GM23338 (cell line): ENCODE measurements at regions not wholly inside any gene's neighbourhood (a gene's known extent, or its start where the extent isn't known, plus 50 kb on each side); places are given as distances from the start of the nearest gene placed in this dataset.

Source experiments
- ATAC-seq: fragments of 200-7000 bp; cut with Tn5 transposase; 3 replicates; pipeline ENCODE4 v1.9.1; 2020
- DNase-seq: peaks from one replicate; pipeline ENCODE4 v3.0.0-alpha.2; 2015; ENCODE audit warnings: low spot score
- H2AFZ ChIP-seq: fragments of 200-600 bp; sonication (generic); 2 replicates; pipeline ENCODE4 v1.8.0; 2016; ENCODE audit warnings: antibody characterized with exemption, mild to moderate bottlenecking, moderate library complexity
- H3F3A ChIP-seq: fragments of 200-600 bp; sonication (generic); replicated peaks from 2 replicates; pipeline ENCODE4 v1.8.0; 2017; ENCODE audit warnings: antibody characterized with exemption, mixed run types, low read depth
- H3K27ac ChIP-seq: fragments of 200-600 bp; sonication (generic); 2 replicates; pipeline ENCODE4 v1.6.1; 2016; ENCODE audit warnings: low read depth
- H3K27me3 ChIP-seq: fragments of 200-600 bp; sonication (generic); 2 replicates; pipeline ENCODE4 v1.8.0; 2016; ENCODE audit warnings: mild to moderate bottlenecking, mixed run types, moderate library complexity; ENCODE audit not compliant: insufficient read depth
- H3K36me3 ChIP-seq: fragments of 200-600 bp; sonication (generic); 2 replicates; pipeline ENCODE4 v1.8.0; 2016; ENCODE audit warnings: mild to moderate bottlenecking; ENCODE audit not compliant: insufficient read depth
- H3K4me1 ChIP-seq: fragments of 200-600 bp; sonication (generic); 2 replicates; pipeline ENCODE4 v1.8.0; 2016; ENCODE audit warnings: mild to moderate bottlenecking, moderate library complexity; ENCODE audit not compliant: insufficient read depth
- H3K4me2 ChIP-seq: fragments of 200-600 bp; sonication (generic); 2 replicates; pipeline ENCODE4 v1.7.1; 2017; ENCODE audit warnings: mixed run types
- H3K4me3 ChIP-seq: fragments of 200-600 bp; sonication (generic); 2 replicates; pipeline ENCODE4 v1.6.1; 2016; ENCODE audit warnings: mixed run types
- H3K79me2 ChIP-seq: fragments of 200-600 bp; sonication (generic); replicated peaks from 2 replicates; pipeline ENCODE4 v1.8.0; 2017; ENCODE audit warnings: mild to moderate bottlenecking; ENCODE audit not compliant: insufficient read depth
- H3K9me2 ChIP-seq: fragments of 200-600 bp; sonication (generic); 2 replicates; pipeline ENCODE4 v1.8.0; 2017; ENCODE audit not compliant: insufficient read depth
- H4K20me1 ChIP-seq: fragments of 200-600 bp; sonication (generic); replicated peaks from 2 replicates; pipeline ENCODE4 v1.8.0; 2017; ENCODE audit warnings: mild to moderate bottlenecking; ENCODE audit not compliant: insufficient read depth
- H3K27ac Mint-ChIP-seq: 2 replicates; pipeline ENCODE4 v1.8.0; 2020; ENCODE audit warnings: inconsistent platforms, mild to moderate bottlenecking, moderate library complexity, mixed read lengths
- H3K27me3 Mint-ChIP-seq: 3 replicates; pipeline ENCODE4 v1.8.0; 2022; ENCODE audit warnings: low read depth, mild to moderate bottlenecking, moderate library complexity, mixed read lengths, inconsistent platforms; ENCODE audit not compliant: insufficient read depth, poor library complexity
- H3K36me3 Mint-ChIP-seq: 3 replicates; pipeline ENCODE4 v1.8.0; 2021; ENCODE audit warnings: low read depth, mild to moderate bottlenecking, inconsistent platforms, moderate library complexity, mixed read lengths
- H3K4me1 Mint-ChIP-seq: 3 replicates; pipeline ENCODE4 v1.8.0; 2020; ENCODE audit warnings: mild to moderate bottlenecking, inconsistent platforms, mixed read lengths
- H3K4me3 Mint-ChIP-seq: 3 replicates; pipeline ENCODE4 v1.8.0; 2021; ENCODE audit warnings: moderate library complexity, mild to moderate bottlenecking, inconsistent platforms, mixed read lengths
- H3K9me3 Mint-ChIP-seq: 3 replicates; pipeline ENCODE4 v1.8.0; 2020; ENCODE audit warnings: moderate library complexity, mild to moderate bottlenecking, inconsistent platforms, mixed read lengths
- CREB1 ChIP-seq: fragments of 250-450 bp; sonication (Bioruptor Pico); IDR thresholded peaks from 2 replicates; pipeline ENCODE4 v1.5.0; 2020; ENCODE audit warnings: low read depth, mild to moderate bottlenecking, moderate library complexity
- EZH2phosphoT487 ChIP-seq: fragments of 200-600 bp; sonication (generic); IDR thresholded peaks from one replicate; pipeline ENCODE4 v1.8.1; 2018; ENCODE audit warnings: antibody characterized with exemption; ENCODE audit not compliant: unreplicated experiment
- POLR2AphosphoS5 ChIP-seq: IDR thresholded peaks from 2 replicates; pipeline ENCODE4 v1.6.1; 2016; ENCODE audit warnings: antibody characterized with exemption, low read depth
- REST ChIP-seq: IDR thresholded peaks from one replicate; pipeline ENCODE4 v1.6.1; 2018; ENCODE audit warnings: antibody characterized with exemption; ENCODE audit not compliant: unreplicated experiment
- STAT1 ChIP-seq: IDR thresholded peaks from one replicate; pipeline ENCODE4 v1.6.1; 2016; ENCODE audit warnings: antibody characterized with exemption; ENCODE audit not compliant: unreplicated experiment
- ZNF114 ChIP-seq: fragments of 250-450 bp; sonication (Bioruptor Pico); IDR thresholded peaks from 2 replicates; pipeline ENCODE4 v1.5.0; 2020; ENCODE audit warnings: mild to moderate bottlenecking, moderate library complexity
- ZNF331 ChIP-seq: fragments of 250-450 bp; sonication (Bioruptor Pico); IDR thresholded peaks from 2 replicates; pipeline ENCODE4 v1.5.0; 2020; ENCODE audit warnings: low read depth, mild to moderate bottlenecking, moderate library complexity
- ZNF462 ChIP-seq: fragments of 250-450 bp; sonication (Bioruptor Pico); IDR thresholded peaks from 2 replicates; pipeline ENCODE4 v1.5.0; 2020; ENCODE audit warnings: mild to moderate bottlenecking, moderate library complexity
- TF ChIP-seq, protein P1 (sequence below), 2 experiments: fragments of 200-600 bp in 1 of 2; sonication (generic) in 1 of 2; conservative IDR thresholded peaks; 2 replicates each; pipeline versions ENCODE4 v1.5.1 to v1.6.1; 2016 to 2017; ENCODE audit warnings: antibody characterized with exemption in 2 of 2, low read depth in 2 of 2, mild to moderate bottlenecking in 2 of 2, moderate library complexity in 1 of 2
- TF ChIP-seq, protein P2 (sequence below): IDR thresholded peaks from 2 replicates; pipeline ENCODE4 v1.6.1; 2016; ENCODE audit warnings: antibody characterized with exemption

DNA sequence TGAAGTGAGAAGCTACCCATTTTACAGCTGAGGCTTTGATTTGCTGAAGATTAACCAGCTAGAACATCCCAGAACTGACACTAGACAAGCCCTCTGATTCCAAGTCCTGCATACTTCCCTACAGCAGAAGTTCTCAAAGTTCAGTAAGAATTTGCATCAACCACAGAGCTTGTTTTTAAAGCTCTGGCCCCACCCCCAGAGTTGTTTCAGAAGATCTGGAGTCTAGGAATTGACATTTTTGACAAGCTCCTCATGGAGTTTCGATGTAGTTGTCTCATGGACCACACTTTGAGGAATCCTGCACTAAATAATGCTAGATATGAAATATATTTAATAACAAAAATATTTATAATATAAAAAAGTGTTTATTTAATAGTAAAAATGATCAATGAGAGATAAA lies 120.3 kb upstream of the ADAMTS18 start:
- Histone ChIP-seq H2AFZ (no peak overlapping the region), H3K9me2 (no peaks in the 10 kb centered on the region), H3K27me3 (no peaks in the 10 kb centered on the region), H3K4me2 (no peak overlapping the region), H3K36me3 (no peaks in the 10 kb centered on the region), H3K4me3 (no peak overlapping the region), H3F3A (no peaks in the 10 kb centered on the region), H3K27ac (no peak overlapping the region), H4K20me1 (no peaks in the 10 kb centered on the region), H3K79me2 (no peaks in the 10 kb centered on the region), H3K4me1 (no peaks in the 10 kb centered on the region)
- H3K27ac Mint-ChIP-seq = no peak overlapping the region
- peaks cover 8% of the 10 kb centered on the region for H3K4me1 Mint-ChIP-seq
- H3K9me3 Mint-ChIP-seq = no peaks in the 10 kb centered on the region
- DNase-seq = no peak
- H3K36me3 Mint-ChIP-seq = no peaks in the 10 kb centered on the region
- no peak overlapping the region for H3K4me3 Mint-ChIP-seq
- H3K27me3 Mint-ChIP-seq = no peaks in the 10 kb centered on the region
- no peak for ATAC-seq
- TF ChIP-seq EZH2phosphoT487 (no peak), ZNF114 (CRISPR knock-in tag) (no peak), POLR2AphosphoS5 (no peak)

DNA sequence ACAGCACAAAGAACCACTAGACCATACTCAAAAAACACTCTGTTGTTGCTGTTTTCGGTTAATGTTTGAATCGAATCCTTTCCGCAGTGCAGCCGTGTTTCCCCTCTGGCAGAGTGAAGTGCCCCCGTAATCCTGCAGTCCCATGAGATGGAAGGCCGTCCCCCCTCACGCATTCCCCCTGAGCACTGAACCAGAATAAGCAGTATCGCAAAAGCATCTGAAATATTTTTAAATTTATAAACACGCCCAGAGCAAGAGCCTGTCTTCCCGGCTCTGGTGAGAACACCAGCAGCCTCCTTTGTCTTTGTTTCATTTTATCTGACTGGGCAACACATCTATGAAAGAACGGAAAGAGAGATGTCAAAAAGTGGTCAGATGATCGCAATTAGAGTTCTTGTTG lies 121.0 kb upstream of the ADAMTS18 start:
- H3K36me3 Mint-ChIP-seq = no peaks in the 10 kb centered on the region
- Histone ChIP-seq H3K79me2 (no peaks in the 10 kb centered on the region), H4K20me1 (no peaks in the 10 kb centered on the region), H3K4me2 (no peak overlapping the region), H3K36me3 (no peaks in the 10 kb centered on the region), H2AFZ (no peak overlapping the region; the same call in 1 of the 2 replicates), H3K4me3 (no peak overlapping the region), H3K4me1 (no peaks in the 10 kb centered on the region), H3K27me3 (no peaks in the 10 kb centered on the region), H3F3A (no peaks in the 10 kb centered on the region), H3K27ac (no peak overlapping the region), H3K9me2 (no peaks in the 10 kb centered on the region)
- H3K9me3 Mint-ChIP-seq = no peaks in the 10 kb centered on the region
- ATAC-seq (no peak), DNase-seq (no peak)
- H3K4me1 Mint-ChIP-seq = peaks cover 8% of the 10 kb centered on the region
- no peak overlapping the region for H3K4me3 Mint-ChIP-seq
- no peaks in the 10 kb centered on the region for H3K27me3 Mint-ChIP-seq
- no peak overlapping the region for H3K27ac Mint-ChIP-seq
- TF ChIP-seq STAT1 (no peak), EZH2phosphoT487 (no peak), REST (no peak), ZNF331 (no peak), ZNF462 (CRISPR knock-in tag) (no peak), POLR2AphosphoS5 (no peak), ZNF114 (CRISPR knock-in tag) (no peak), CREB1 (CRISPR knock-in tag) (no peak)
- TF ChIP-seq, protein P1, sequence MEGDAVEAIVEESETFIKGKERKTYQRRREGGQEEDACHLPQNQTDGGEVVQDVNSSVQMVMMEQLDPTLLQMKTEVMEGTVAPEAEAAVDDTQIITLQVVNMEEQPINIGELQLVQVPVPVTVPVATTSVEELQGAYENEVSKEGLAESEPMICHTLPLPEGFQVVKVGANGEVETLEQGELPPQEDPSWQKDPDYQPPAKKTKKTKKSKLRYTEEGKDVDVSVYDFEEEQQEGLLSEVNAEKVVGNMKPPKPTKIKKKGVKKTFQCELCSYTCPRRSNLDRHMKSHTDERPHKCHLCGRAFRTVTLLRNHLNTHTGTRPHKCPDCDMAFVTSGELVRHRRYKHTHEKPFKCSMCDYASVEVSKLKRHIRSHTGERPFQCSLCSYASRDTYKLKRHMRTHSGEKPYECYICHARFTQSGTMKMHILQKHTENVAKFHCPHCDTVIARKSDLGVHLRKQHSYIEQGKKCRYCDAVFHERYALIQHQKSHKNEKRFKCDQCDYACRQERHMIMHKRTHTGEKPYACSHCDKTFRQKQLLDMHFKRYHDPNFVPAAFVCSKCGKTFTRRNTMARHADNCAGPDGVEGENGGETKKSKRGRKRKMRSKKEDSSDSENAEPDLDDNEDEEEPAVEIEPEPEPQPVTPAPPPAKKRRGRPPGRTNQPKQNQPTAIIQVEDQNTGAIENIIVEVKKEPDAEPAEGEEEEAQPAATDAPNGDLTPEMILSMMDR (conservative IDR thresholded peaks at IDR 0.05; ENCODE audit: low read depth in 2 of 2) = no peak
- TF ChIP-seq, protein P2, sequence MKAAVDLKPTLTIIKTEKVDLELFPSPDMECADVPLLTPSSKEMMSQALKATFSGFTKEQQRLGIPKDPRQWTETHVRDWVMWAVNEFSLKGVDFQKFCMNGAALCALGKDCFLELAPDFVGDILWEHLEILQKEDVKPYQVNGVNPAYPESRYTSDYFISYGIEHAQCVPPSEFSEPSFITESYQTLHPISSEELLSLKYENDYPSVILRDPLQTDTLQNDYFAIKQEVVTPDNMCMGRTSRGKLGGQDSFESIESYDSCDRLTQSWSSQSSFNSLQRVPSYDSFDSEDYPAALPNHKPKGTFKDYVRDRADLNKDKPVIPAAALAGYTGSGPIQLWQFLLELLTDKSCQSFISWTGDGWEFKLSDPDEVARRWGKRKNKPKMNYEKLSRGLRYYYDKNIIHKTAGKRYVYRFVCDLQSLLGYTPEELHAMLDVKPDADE = no peak
